T-helper 1 cell treated with Interleukin-12 subunit alpha and Interleukin-12 subunit beta and Interleukin-4 antibody, amounts not matched to agents 30 μg/mL and 1 μg/mL, for 36 hours (primary cell): ENCODE measurements at regions not wholly inside any gene's neighbourhood (a gene's known extent, or its start where the extent isn't known, plus 50 kb on each side); places are given as distances from the start of the nearest gene placed in this dataset.
"Not testable (repeated sequence)": the region's sequence is repeated elsewhere in the genome, so short reads cannot be mapped to it uniquely, and the experiment has no call there.

Experiments
- H3K27ac Mint-ChIP-seq: one replicate; pipeline ENCODE4 v1.8.0; 2021; ENCODE audit warnings: mild to moderate bottlenecking, mixed read lengths
- H3K27me3 Mint-ChIP-seq: one replicate; pipeline ENCODE4 v1.8.0; 2021; ENCODE audit warnings: low read depth, mixed read lengths
- H3K36me3 Mint-ChIP-seq: one replicate; pipeline ENCODE4 v1.8.0; 2021; ENCODE audit warnings: low read depth, mixed read lengths
- H3K4me1 Mint-ChIP-seq: one replicate; pipeline ENCODE4 v1.8.0; 2021; ENCODE audit warnings: low read depth, mixed read lengths
- H3K4me3 Mint-ChIP-seq: one replicate; pipeline ENCODE4 v1.8.0; 2021; ENCODE audit warnings: mild to moderate bottlenecking, moderate library complexity, mixed read lengths
- H3K9me3 Mint-ChIP-seq: one replicate; pipeline ENCODE4 v1.8.0; 2021; ENCODE audit warnings: mixed read lengths

- Mint-ChIP-seq H3K36me3 (no peaks in the 10 kb centered on the region), H3K4me3 (no peak overlapping the region), H3K27ac (no peak overlapping the region), H3K27me3 (no peaks in the 10 kb centered on the region), H3K9me3 (peaks cover 16% of the 10 kb centered on the region), H3K4me1 (no peaks in the 10 kb centered on the region)
Observed at GRCh38 chr2:125224188-125224587, 1199.1 kb downstream of the CNTNAP5 start.

GRCh38 chr2:125224830-125225229 is 1199.7 kb downstream of the CNTNAP5 start:
- no peaks in the 10 kb centered on the region for H3K27me3 Mint-ChIP-seq
- H3K27ac Mint-ChIP-seq = no peak overlapping the region
- no peaks in the 10 kb centered on the region for H3K36me3 Mint-ChIP-seq
- H3K4me3 Mint-ChIP-seq = no peak overlapping the region
- peaks cover 16% of the 10 kb centered on the region for H3K9me3 Mint-ChIP-seq
- H3K4me1 Mint-ChIP-seq = no peaks in the 10 kb centered on the region

GRCh38 chr2:125227843-125228392 is 1202.8 kb downstream of the CNTNAP5 start:
- Mint-ChIP-seq H3K9me3 (peaks cover 14% of the 10 kb centered on the region), H3K4me3 (no peak overlapping the region), H3K4me1 (no peaks in the 10 kb centered on the region)

GRCh38 chr2:125240870-125241269 is 1215.8 kb downstream of the CNTNAP5 start:
- H3K36me3 Mint-ChIP-seq = no peaks in the 10 kb centered on the region
- no peak overlapping the region for H3K4me3 Mint-ChIP-seq
- no peak overlapping the region for H3K27ac Mint-ChIP-seq
- no peaks in the 10 kb centered on the region for H3K27me3 Mint-ChIP-seq
- peaks cover 5% of the 10 kb centered on the region for H3K9me3 Mint-ChIP-seq
- H3K4me1 Mint-ChIP-seq = no peaks in the 10 kb centered on the region

More at GRCh38 chr2:125227843-125228392, 1202.8 kb downstream of the CNTNAP5 start:
- no peaks in the 10 kb centered on the region for H3K27me3 Mint-ChIP-seq
- no peak overlapping the region for H3K27ac Mint-ChIP-seq
- no peaks in the 10 kb centered on the region for H3K36me3 Mint-ChIP-seq

- Mint-ChIP-seq H3K4me3 (no peak overlapping the region), H3K9me3 (peaks cover 5% of the 10 kb centered on the region), H3K27me3 (no peaks in the 10 kb centered on the region), H3K27ac (no peak overlapping the region), H3K36me3 (no peaks in the 10 kb centered on the region), H3K4me1 (no peaks in the 10 kb centered on the region)
Observed at GRCh38 chr2:125243074-125243473, 1218.0 kb downstream of the CNTNAP5 start.

- Mint-ChIP-seq H3K4me1 (no peaks in the 10 kb centered on the region), H3K27me3 (no peaks in the 10 kb centered on the region), H3K27ac (no peak overlapping the region), H3K36me3 (no peaks in the 10 kb centered on the region), H3K4me3 (no peak overlapping the region), H3K9me3 (no peaks in the 10 kb centered on the region)
Observed at GRCh38 chr2:125254010-125254409, 1228.9 kb downstream of the CNTNAP5 start.

- Mint-ChIP-seq H3K27me3 (no peaks in the 10 kb centered on the region), H3K27ac (no peak overlapping the region), H3K9me3 (no peaks in the 10 kb centered on the region), H3K4me1 (no peaks in the 10 kb centered on the region), H3K4me3 (no peak overlapping the region), H3K36me3 (no peaks in the 10 kb centered on the region)
Observed at GRCh38 chr2:125259451-125259850, 1234.4 kb downstream of the CNTNAP5 start.

- not testable (repeated sequence) for H3K27me3 Mint-ChIP-seq, H3K9me3 Mint-ChIP-seq, H3K27ac Mint-ChIP-seq, H3K36me3 Mint-ChIP-seq, H3K4me1 Mint-ChIP-seq, H3K4me3 Mint-ChIP-seq
Observed at GRCh38 chr2:125260366-125260930, 1235.4 kb downstream of the CNTNAP5 start.

GRCh38 chr2:125264453-125264852 is 1239.4 kb downstream of the CNTNAP5 start:
- no peak overlapping the region for H3K27ac Mint-ChIP-seq

GRCh38 chr2:125267683-125268082 is 1242.6 kb downstream of the CNTNAP5 start:
- Mint-ChIP-seq H3K27ac (no peak overlapping the region), H3K9me3 (peaks cover 12% of the 10 kb centered on the region), H3K36me3 (no peaks in the 10 kb centered on the region), H3K4me1 (no peaks in the 10 kb centered on the region), H3K27me3 (no peaks in the 10 kb centered on the region), H3K4me3 (no peak overlapping the region)

More at GRCh38 chr2:125264453-125264852, 1239.4 kb downstream of the CNTNAP5 start:
- no peaks in the 10 kb centered on the region for H3K9me3 Mint-ChIP-seq
- H3K4me1 Mint-ChIP-seq = no peaks in the 10 kb centered on the region
- H3K27me3 Mint-ChIP-seq = no peaks in the 10 kb centered on the region
- no peaks in the 10 kb centered on the region for H3K36me3 Mint-ChIP-seq
- H3K4me3 Mint-ChIP-seq = no peak overlapping the region

GRCh38 chr2:125272651-125273050 is 1247.6 kb downstream of the CNTNAP5 start:
- no peak overlapping the region for H3K4me3 Mint-ChIP-seq
- no peaks in the 10 kb centered on the region for H3K27me3 Mint-ChIP-seq
- no peaks in the 10 kb centered on the region for H3K36me3 Mint-ChIP-seq
- H3K27ac Mint-ChIP-seq = no peak overlapping the region
- no peaks in the 10 kb centered on the region for H3K4me1 Mint-ChIP-seq
- H3K9me3 Mint-ChIP-seq = peaks cover 15% of the 10 kb centered on the region

GRCh38 chr2:125274718-125275117 is 1249.6 kb downstream of the CNTNAP5 start:
- H3K27me3 Mint-ChIP-seq = no peaks in the 10 kb centered on the region
- H3K27ac Mint-ChIP-seq = no peak overlapping the region
- H3K9me3 Mint-ChIP-seq = peaks cover 19% of the 10 kb centered on the region
- no peak overlapping the region for H3K4me3 Mint-ChIP-seq
- H3K36me3 Mint-ChIP-seq = no peaks in the 10 kb centered on the region
- H3K4me1 Mint-ChIP-seq = no peaks in the 10 kb centered on the region

GRCh38 chr2:125280265-125280664 is 1255.2 kb downstream of the CNTNAP5 start:
- Mint-ChIP-seq H3K36me3 (no peaks in the 10 kb centered on the region), H3K4me3 (no peak overlapping the region), H3K9me3 (peaks cover 13% of the 10 kb centered on the region), H3K27me3 (no peaks in the 10 kb centered on the region), H3K4me1 (no peaks in the 10 kb centered on the region), H3K27ac (no peak overlapping the region)

GRCh38 chr2:125281242-125281641 is 1256.2 kb downstream of the CNTNAP5 start:
- no peaks in the 10 kb centered on the region for H3K27me3 Mint-ChIP-seq
- H3K9me3 Mint-ChIP-seq = peaks cover 9% of the 10 kb centered on the region
- H3K36me3 Mint-ChIP-seq = no peaks in the 10 kb centered on the region
- no peak overlapping the region for H3K27ac Mint-ChIP-seq
- H3K4me1 Mint-ChIP-seq = no peaks in the 10 kb centered on the region
- H3K4me3 Mint-ChIP-seq = no peak overlapping the region

- no peak overlapping the region for H3K4me3 Mint-ChIP-seq
- no peaks in the 10 kb centered on the region for H3K36me3 Mint-ChIP-seq
- H3K4me1 Mint-ChIP-seq = no peaks in the 10 kb centered on the region
- H3K27me3 Mint-ChIP-seq = no peaks in the 10 kb centered on the region
- H3K9me3 Mint-ChIP-seq = peaks cover 15% of the 10 kb centered on the region
- no peak overlapping the region for H3K27ac Mint-ChIP-seq
Observed at GRCh38 chr2:125296742-125297141, 1271.7 kb downstream of the CNTNAP5 start.
